ENCODE measurements at regions not wholly inside any gene's neighbourhood (a gene's known extent, or its start where the extent isn't known, plus 50 kb on each side); places are given as distances from the start of the nearest gene placed in this dataset.

DNA sequence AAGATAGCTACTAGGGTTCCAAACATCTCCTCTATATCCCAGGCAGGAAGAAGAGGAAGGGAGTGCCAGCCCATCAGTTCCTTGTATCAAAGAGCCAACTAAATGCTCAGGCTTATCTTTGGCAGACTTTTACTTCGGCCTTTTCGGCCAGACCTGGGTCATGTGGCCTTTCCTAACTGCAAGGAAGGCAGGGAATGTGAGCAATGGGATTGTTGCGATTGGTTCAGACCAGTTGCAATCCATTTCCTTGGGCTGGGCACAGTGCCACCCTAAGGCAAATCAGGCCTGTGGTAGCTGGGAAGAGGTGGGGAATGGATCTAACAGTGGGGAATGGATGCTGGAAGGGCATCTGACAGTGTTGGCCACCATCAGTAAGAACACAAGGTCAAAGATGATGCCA lies 109.9 kb downstream of the RPS24 start:
- TF ChIP-seq SUZ12 (IDR thresholded peaks at IDR 0.05) (no peak), SP1 (IDR thresholded peaks at IDR 0.05) (no peak)

All from HEK293T (cell line).